ENCODE measurements at regions not wholly inside any gene's neighbourhood (a gene's known extent, or its start where the extent isn't known, plus 50 kb on each side); places are given as distances from the start of the nearest gene placed in this dataset.

DNA sequence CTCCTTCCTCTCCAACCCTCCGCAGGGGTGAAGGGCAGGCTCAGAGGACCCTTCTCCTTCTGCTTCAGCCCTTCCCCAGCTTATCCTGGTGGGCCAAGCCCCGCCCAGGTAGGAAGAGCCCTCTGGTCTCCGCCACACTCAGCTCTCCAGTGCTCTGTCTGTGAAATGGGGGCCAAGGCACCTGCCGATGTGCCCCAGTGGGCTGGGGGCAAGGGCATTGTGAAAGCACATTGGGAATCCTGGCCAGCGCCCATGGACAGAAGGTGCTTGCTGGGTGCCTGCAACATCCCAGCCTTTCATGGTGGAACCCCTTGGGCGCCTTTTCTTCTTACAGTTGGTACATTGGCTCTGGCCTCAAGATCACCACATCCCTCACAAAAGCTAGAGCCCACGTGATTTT lies 150.8 kb downstream of the INHBB start:
- no peaks in the 10 kb centered on the region for H3K27me3 ChIP-seq (replicated peaks; ENCODE audit: insufficient read depth, low read depth, low read length, poor library complexity)
- no peaks in the 10 kb centered on the region for H3K9me3 ChIP-seq (ENCODE audit: low read depth, low read length, poor library complexity, severe bottlenecking)
- no TSS peak for BruUV-seq (replicated peaks)
- DNase-seq (ENCODE audit: low spot score) = no peak
- ChIA-PET CTCF (no interaction called here), POLR2A (ENCODE audit: low non-redundant PET) (no interaction called here)
- H3K4me3 ChIP-seq (ENCODE audit: low read depth, low read length, poor library complexity, severe bottlenecking) = no peak overlapping the region
- H3K36me3 ChIP-seq (ENCODE audit: insufficient read depth, low read length, poor library complexity, severe bottlenecking) = no peaks in the 10 kb centered on the region
- H3K4me1 ChIP-seq (ENCODE audit: insufficient read depth, low read length, poor library complexity, severe bottlenecking) = no peaks in the 10 kb centered on the region
- intact Hi-C loops (cut with micrococcal nuclease; ENCODE audit: unreplicated experiment) = no loop called here
- no peak for TF ChIP-seq EZH2 (IDR thresholded peaks at IDR 0.05; ENCODE audit: borderline replicate concordance, low read depth, low read length, poor library complexity, severe bottlenecking)
- TF ChIP-seq, protein P1, sequence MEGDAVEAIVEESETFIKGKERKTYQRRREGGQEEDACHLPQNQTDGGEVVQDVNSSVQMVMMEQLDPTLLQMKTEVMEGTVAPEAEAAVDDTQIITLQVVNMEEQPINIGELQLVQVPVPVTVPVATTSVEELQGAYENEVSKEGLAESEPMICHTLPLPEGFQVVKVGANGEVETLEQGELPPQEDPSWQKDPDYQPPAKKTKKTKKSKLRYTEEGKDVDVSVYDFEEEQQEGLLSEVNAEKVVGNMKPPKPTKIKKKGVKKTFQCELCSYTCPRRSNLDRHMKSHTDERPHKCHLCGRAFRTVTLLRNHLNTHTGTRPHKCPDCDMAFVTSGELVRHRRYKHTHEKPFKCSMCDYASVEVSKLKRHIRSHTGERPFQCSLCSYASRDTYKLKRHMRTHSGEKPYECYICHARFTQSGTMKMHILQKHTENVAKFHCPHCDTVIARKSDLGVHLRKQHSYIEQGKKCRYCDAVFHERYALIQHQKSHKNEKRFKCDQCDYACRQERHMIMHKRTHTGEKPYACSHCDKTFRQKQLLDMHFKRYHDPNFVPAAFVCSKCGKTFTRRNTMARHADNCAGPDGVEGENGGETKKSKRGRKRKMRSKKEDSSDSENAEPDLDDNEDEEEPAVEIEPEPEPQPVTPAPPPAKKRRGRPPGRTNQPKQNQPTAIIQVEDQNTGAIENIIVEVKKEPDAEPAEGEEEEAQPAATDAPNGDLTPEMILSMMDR (conservative IDR thresholded peaks at IDR 0.05; ENCODE audit: low read depth, low read length) = no peak
- H3K27ac ChIP-seq (ENCODE audit: low read depth, low read length, poor library complexity, severe bottlenecking) = no peak overlapping the region

DNA sequence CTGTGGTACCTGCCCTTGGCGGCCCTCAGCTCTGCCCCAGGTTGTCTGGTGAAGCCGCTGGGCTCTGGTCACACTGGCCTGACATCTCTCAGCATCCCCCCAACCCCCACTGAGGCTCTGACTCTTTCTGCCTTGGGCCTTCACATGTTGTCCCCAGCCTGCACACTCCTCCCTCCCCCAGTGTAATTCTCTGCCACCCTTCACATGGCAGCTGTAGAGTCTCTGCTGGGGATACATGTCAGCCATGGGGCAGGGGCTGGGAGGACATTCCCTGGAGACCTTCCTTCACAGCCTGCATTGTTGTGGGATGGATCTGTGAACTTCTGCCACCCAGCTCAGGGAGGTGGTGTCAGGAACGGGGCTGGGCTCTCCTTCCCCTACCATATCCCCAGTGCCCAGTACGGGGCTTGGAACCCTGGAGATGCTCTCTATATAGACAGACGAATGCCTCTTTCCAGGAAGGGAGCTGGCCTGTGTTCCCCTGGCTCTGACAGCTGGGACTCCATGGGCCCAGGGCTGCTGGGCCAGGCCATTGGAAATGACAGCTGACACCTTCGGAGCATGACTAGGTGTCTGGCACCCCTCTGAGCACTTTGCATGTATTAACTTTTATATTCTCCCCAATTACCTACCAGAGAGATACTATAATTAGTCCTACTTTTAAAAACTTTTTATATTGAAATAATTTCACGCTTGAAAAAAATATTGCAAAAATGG lies 151.5 kb downstream of the INHBB start:
- no peaks in the 10 kb centered on the region for H3K9me3 ChIP-seq (ENCODE audit: low read depth, low read length, poor library complexity, severe bottlenecking)
- CTCF ChIA-PET = no interaction called here

DNA sequence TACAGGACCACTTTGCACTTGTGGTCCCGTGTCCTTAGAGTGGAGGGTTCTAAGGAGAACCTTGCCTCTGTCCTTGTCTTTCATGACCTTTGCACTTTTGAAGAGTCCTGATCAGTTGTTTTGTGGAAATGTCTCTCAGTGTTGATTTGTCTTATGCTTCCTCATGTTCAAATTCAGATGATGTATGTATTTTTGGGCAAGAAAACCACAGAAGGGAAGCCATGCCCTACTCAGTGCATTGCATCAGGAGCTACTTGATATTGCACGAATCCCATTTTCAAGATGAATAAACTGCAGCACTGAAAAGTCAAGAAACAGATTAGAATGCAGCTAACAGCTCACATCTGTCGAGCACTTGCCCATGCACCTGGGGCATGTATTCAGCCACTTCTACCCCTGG lies 152.2 kb downstream of the INHBB start:
- TF ChIP-seq, protein P1 (conservative IDR thresholded peaks at IDR 0.05; ENCODE audit: low read depth, low read length) = no peak
- no peak for TF ChIP-seq EZH2 (IDR thresholded peaks at IDR 0.05; ENCODE audit: borderline replicate concordance, low read depth, low read length, poor library complexity, severe bottlenecking)
- Histone ChIP-seq H3K4me3 (ENCODE audit: low read depth, low read length, poor library complexity, severe bottlenecking) (no peak overlapping the region), H3K4me1 (ENCODE audit: insufficient read depth, low read length, poor library complexity, severe bottlenecking) (no peaks in the 10 kb centered on the region), H3K27ac (ENCODE audit: low read depth, low read length, poor library complexity, severe bottlenecking) (no peak overlapping the region), H3K9me3 (ENCODE audit: low read depth, low read length, poor library complexity, severe bottlenecking) (no peaks in the 10 kb centered on the region), H3K36me3 (ENCODE audit: insufficient read depth, low read length, poor library complexity, severe bottlenecking) (no peaks in the 10 kb centered on the region), H3K27me3 (replicated peaks; ENCODE audit: insufficient read depth, low read depth, low read length, poor library complexity) (no peaks in the 10 kb centered on the region)
- ChIA-PET POLR2A (ENCODE audit: low non-redundant PET) (no interaction called here), CTCF (no interaction called here)
- BruUV-seq (replicated peaks) = no TSS peak
- no peak for DNase-seq (ENCODE audit: low spot score)
- intact Hi-C loops (cut with micrococcal nuclease; ENCODE audit: unreplicated experiment) = no loop called here

More for the DNA sequence above, 151.5 kb downstream of the INHBB start:
- H3K27ac ChIP-seq (ENCODE audit: low read depth, low read length, poor library complexity, severe bottlenecking) = no peak overlapping the region
- POLR2A ChIA-PET (ENCODE audit: low non-redundant PET) = no interaction called here
- no TSS peak for BruUV-seq (replicated peaks)
- no peaks in the 10 kb centered on the region for H3K4me1 ChIP-seq (ENCODE audit: insufficient read depth, low read length, poor library complexity, severe bottlenecking)
- H3K36me3 ChIP-seq (ENCODE audit: insufficient read depth, low read length, poor library complexity, severe bottlenecking) = no peaks in the 10 kb centered on the region
- no peaks in the 10 kb centered on the region for H3K27me3 ChIP-seq (replicated peaks; ENCODE audit: insufficient read depth, low read depth, low read length, poor library complexity)
- intact Hi-C loops (cut with micrococcal nuclease; ENCODE audit: unreplicated experiment) = no loop called here
- no peak for DNase-seq (ENCODE audit: low spot score)
- TF ChIP-seq, protein P1 (conservative IDR thresholded peaks at IDR 0.05; ENCODE audit: low read depth, low read length) = no peak
- TF ChIP-seq EZH2 (IDR thresholded peaks at IDR 0.05; ENCODE audit: borderline replicate concordance, low read depth, low read length, poor library complexity, severe bottlenecking) = no peak
- no peak overlapping the region for H3K4me3 ChIP-seq (ENCODE audit: low read depth, low read length, poor library complexity, severe bottlenecking)
